Aorta (tissue), 5 donors: ENCODE measurements at regions not wholly inside any gene's neighbourhood (a gene's known extent, or its start where the extent isn't known, plus 50 kb on each side); places are given as distances from the start of the nearest gene placed in this dataset.

Source experiments
- ATAC-seq: fragments of 200-7000 bp; cut with Tn5 transposase; one replicate; pipeline ENCODE4 v1.9.1; 2022; ENCODE audit warnings: moderate library complexity; ENCODE audit not compliant: low FRiP score
- DNase-seq, 2 donors: peaks; one replicate each; pipeline ENCODE4 v3.0.0-alpha.2; 2020
- H3K27ac ChIP-seq, 2 donors: one replicate each; pipeline ENCODE4 v1.5.1; 2013; ENCODE audit warnings: low read length in 2 of 2, mild to moderate bottlenecking in 2 of 2, moderate library complexity in 2 of 2, control low read depth in 1 of 2, inconsistent platforms in 1 of 2, low read depth in 1 of 2
- H3K27me3 ChIP-seq, 2 donors: one replicate each; pipeline ENCODE4 v1.6.1; 2013; ENCODE audit warnings: control low read depth in 1 of 2, low read length in 1 of 2, mild to moderate bottlenecking in 1 of 2, moderate library complexity in 1 of 2; ENCODE audit not compliant: insufficient read depth in 2 of 2, control insufficient read depth in 1 of 2
- H3K36me3 ChIP-seq, 2 donors: one replicate each; pipeline ENCODE4 v1.6.1; 2013; ENCODE audit warnings: control low read depth in 1 of 2, low read length in 1 of 2, mild to moderate bottlenecking in 1 of 2; ENCODE audit not compliant: insufficient read depth in 2 of 2, control insufficient read depth in 1 of 2
- H3K4me1 ChIP-seq, 2 donors: one replicate each; pipeline ENCODE4 v1.6.1; 2013; ENCODE audit warnings: low read length in 2 of 2, control low read depth in 1 of 2, mild to moderate bottlenecking in 1 of 2, moderate library complexity in 1 of 2; ENCODE audit not compliant: insufficient read depth in 2 of 2, control insufficient read depth in 1 of 2
- H3K4me3 ChIP-seq, 2 donors: one replicate each; pipeline ENCODE4 v1.5.1; 2013; ENCODE audit warnings: low read length in 2 of 2, control low read depth in 1 of 2, mild to moderate bottlenecking in 1 of 2
- H3K9me3 ChIP-seq: one replicate; pipeline ENCODE4 v1.6.1; 2013; ENCODE audit warnings: mild to moderate bottlenecking, low read length; ENCODE audit not compliant: control insufficient read depth
- WGBS, 2 donors: extraction: QIAGEN DNeasy Blood & Tissue Kit; methylation state at CpG; one replicate each; pipeline ENCODE4 v1.1.7; 2013; 5-methylcytosine and 5-hydroxymethylcytosine counted together
- intact Hi-C, 2 donors: fragments of 100-400 bp; cut with DNase I; formaldehyde crosslinking; loops; one replicate each; pipeline versions ENCODE4 v1.14.2 to v1.15.0; 2022
- donor health status: healthy with polysubstance abuse.
- donor health status: Bipolar disorder and iron deficiency.
- donor health status: DM: no; HTN: no; CAD: no.
- donor health status: DM: no; HTN: no; CAD: no.
- donor health status: DM: yes; HTN: yes; CAD: no.

- no peak for ATAC-seq
- Histone ChIP-seq H3K27ac (no peak overlapping the region), H3K27me3 (no peaks in the 10 kb centered on the region), H3K4me1 (no peaks in the 10 kb centered on the region), H3K9me3 (peaks cover 3% of the 10 kb centered on the region), H3K4me3 (no peak overlapping the region), H3K36me3 (no peaks in the 10 kb centered on the region)
- 40 to 45% methylated on average over 2 of the region's 2 CpGs for WGBS, 2 donors
- DNase-seq: no peak
- intact Hi-C loops: no loop called here
Measured at GRCh38 chr5:158634714-158635113, 465.0 kb downstream of the EBF1 start.

- WGBS, 2 donors: 92 to 94% methylated on average over 6 of the region's 6 CpGs
- H3K27ac ChIP-seq: no peak overlapping the region
- no peaks in the 10 kb centered on the region for H3K36me3 ChIP-seq
- ATAC-seq (no peak), DNase-seq (no peak)
- H3K4me3 ChIP-seq: no peak overlapping the region
- no peaks in the 10 kb centered on the region for H3K27me3 ChIP-seq
- no peaks in the 10 kb centered on the region for H3K4me1 ChIP-seq
- H3K9me3 ChIP-seq: peaks cover 3% of the 10 kb centered on the region
- intact Hi-C loops: no loop called here
Measured at GRCh38 chr5:158629591-158630312, 470.0 kb downstream of the EBF1 start.

- Histone ChIP-seq H3K4me3 (no peak overlapping the region), H3K4me1 (no peaks in the 10 kb centered on the region), H3K27me3 (no peaks in the 10 kb centered on the region), H3K36me3 (no peaks in the 10 kb centered on the region), H3K27ac (no peak overlapping the region), H3K9me3 (peaks cover 3% of the 10 kb centered on the region)
- intact Hi-C loops: no loop called here
- 91 to 96% methylated on average over 1 of the region's 1 CpG for WGBS, 2 donors
- ATAC-seq (no peak), DNase-seq (no peak)
Measured at GRCh38 chr5:158626718-158627117, 473.0 kb downstream of the EBF1 start.

GRCh38 chr5:158623971-158624370 is 475.7 kb downstream of the EBF1 start:
- H3K4me1 ChIP-seq: peaks cover 0 to 2% of the 10 kb centered on the region in 2 donors
- DNase-seq: no peak
- H3K27ac ChIP-seq: no peak overlapping the region
- no peaks in the 10 kb centered on the region for H3K27me3 ChIP-seq
- no peaks in the 10 kb centered on the region for H3K36me3 ChIP-seq
- ATAC-seq: no peak
- H3K9me3 ChIP-seq: no peaks in the 10 kb centered on the region
- no peak overlapping the region for H3K4me3 ChIP-seq
- 96 to 97% methylated on average over 6 of the region's 6 CpGs for WGBS, 2 donors
- intact Hi-C loops: no loop called here

GRCh38 chr5:158621391-158621790 is 478.3 kb downstream of the EBF1 start:
- ATAC-seq: no peak
- no peaks in the 10 kb centered on the region for H3K9me3 ChIP-seq
- no peaks in the 10 kb centered on the region for H3K27me3 ChIP-seq
- H3K4me1 ChIP-seq: peaks cover 0 to 4% of the 10 kb centered on the region in 2 donors
- H3K27ac ChIP-seq: no peak overlapping the region
- DNase-seq: no peak
- H3K36me3 ChIP-seq: no peaks in the 10 kb centered on the region
- 85% methylated on average over 2 of the region's 2 CpGs for WGBS, 2 donors
- H3K4me3 ChIP-seq: no peak overlapping the region
- intact Hi-C loops: no loop called here

GRCh38 chr5:158619083-158619788 is 480.5 kb downstream of the EBF1 start:
- Histone ChIP-seq H3K4me3 (no peak overlapping the region), H3K36me3 (no peaks in the 10 kb centered on the region), H3K27me3 (no peaks in the 10 kb centered on the region), H3K4me1 (peaks cover 0 to 4% of the 10 kb centered on the region in 2 donors), H3K27ac (no peak overlapping the region), H3K9me3 (no peaks in the 10 kb centered on the region)
- intact Hi-C loops: no loop called here
- DNase-seq (no peak), ATAC-seq (no peak)
- WGBS, 2 donors: 2 to 5% methylated on average over 3 of the region's 3 CpGs

- 65 to 68% methylated on average over 2 of the region's 2 CpGs for WGBS, 2 donors
- no peaks in the 10 kb centered on the region for H3K27me3 ChIP-seq
- H3K36me3 ChIP-seq: no peaks in the 10 kb centered on the region
- DNase-seq (no peak), ATAC-seq (no peak)
- H3K27ac ChIP-seq: no peak overlapping the region
- H3K9me3 ChIP-seq: no peaks in the 10 kb centered on the region
- no peak overlapping the region for H3K4me3 ChIP-seq
- peaks cover 0 to 4% of the 10 kb centered on the region in 2 donors for H3K4me1 ChIP-seq
- intact Hi-C loops: no loop called here
Measured at GRCh38 chr5:158618256-158618655, 481.5 kb downstream of the EBF1 start.

GRCh38 chr5:158616707-158617106 is 483.0 kb downstream of the EBF1 start:
- Histone ChIP-seq H3K4me3 (no peak overlapping the region), H3K9me3 (no peaks in the 10 kb centered on the region), H3K4me1 (peaks cover 0 to 4% of the 10 kb centered on the region in 2 donors), H3K36me3 (no peaks in the 10 kb centered on the region), H3K27me3 (no peaks in the 10 kb centered on the region), H3K27ac (no peak overlapping the region)
- intact Hi-C loops: no loop called here
- DNase-seq (no peak), ATAC-seq (no peak)

GRCh38 chr5:158614951-158615350 is 484.8 kb downstream of the EBF1 start:
- Histone ChIP-seq H3K4me1 (peaks cover 0 to 4% of the 10 kb centered on the region in 2 donors), H3K9me3 (no peaks in the 10 kb centered on the region), H3K36me3 (no peaks in the 10 kb centered on the region), H3K4me3 (no peak overlapping the region), H3K27ac (no peak overlapping the region), H3K27me3 (peaks cover 0 to under 1% of the 10 kb centered on the region in 2 donors)
- WGBS, 2 donors: 91 to 95% methylated on average over 2 of the region's 2 CpGs
- DNase-seq (no peak), ATAC-seq (no peak)
- intact Hi-C loops: no loop called here
